ENCODE measurements at regions not wholly inside any gene's neighbourhood (a gene's known extent, or its start where the extent isn't known, plus 50 kb on each side); places are given as distances from the start of the nearest gene placed in this dataset.

DNA sequence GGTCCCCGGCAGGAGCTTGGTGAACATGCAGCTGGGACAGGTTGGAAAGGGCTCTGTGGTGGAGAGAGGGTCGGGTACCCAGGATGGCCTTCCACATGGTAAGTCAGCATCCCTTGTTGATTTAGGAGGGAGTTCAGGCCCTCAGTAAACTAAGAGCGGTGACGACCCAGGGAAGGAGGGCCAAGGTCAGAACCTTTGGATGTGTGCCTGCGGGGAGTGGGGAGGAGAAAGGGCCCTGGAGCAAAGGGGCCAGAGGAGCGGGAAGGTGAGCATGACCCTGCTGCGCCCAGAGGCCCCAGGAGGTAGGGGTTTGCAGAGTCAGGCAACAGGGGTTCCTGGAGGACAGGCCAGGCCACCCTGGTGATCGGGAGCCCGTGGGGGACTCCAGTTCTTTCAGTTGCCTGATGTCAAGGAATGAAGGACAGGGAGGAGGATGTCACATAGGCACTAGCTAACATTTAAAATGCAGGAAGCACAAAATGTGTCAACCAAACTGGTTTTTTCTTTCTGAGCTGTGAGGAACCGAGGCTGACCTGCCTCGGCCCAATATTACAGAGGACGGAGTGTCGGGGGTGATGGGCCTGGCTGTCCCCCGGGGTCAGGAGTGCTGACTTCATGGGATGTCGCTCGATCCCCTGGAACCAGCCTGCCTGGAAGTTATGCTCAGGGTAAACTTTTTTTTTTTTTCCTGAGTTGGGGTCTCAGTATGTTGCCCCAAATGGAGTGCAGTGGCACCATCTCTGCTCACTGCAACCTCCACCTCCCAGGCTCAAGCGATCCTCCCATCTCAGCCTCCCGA is 117.4 kb upstream of the SLC45A1 start (continued):
- TF ChIP-seq HMGXB4 (CRISPR knock-in tag; IDR thresholded peaks at IDR 0.05; ENCODE audit: borderline replicate concordance in 1 of 2, low read depth in 1 of 2) (0 out of 4 replicates have a peak, but pooled peaks of 1 of the 2 experiments have one; percentile 26), TBX2 (CRISPR knock-in tag; IDR thresholded peaks at IDR 0.05; ENCODE audit: borderline replicate concordance) (peak; percentile 87), PHF20 (CRISPR knock-in tag; IDR thresholded peaks at IDR 0.05) (no peak), ARNT2 (CRISPR knock-in tag; IDR thresholded peaks at IDR 0.05; ENCODE audit: low read depth) (no peak), ZNF543 (CRISPR knock-in tag; IDR thresholded peaks at IDR 0.05) (no peak), ZNF280B (CRISPR knock-in tag; IDR thresholded peaks at IDR 0.05; ENCODE audit: borderline replicate concordance) (no peak), GATAD2A (CRISPR knock-in tag; IDR thresholded peaks at IDR 0.05) (peak; percentile 96), KMT2B (CRISPR knock-in tag; IDR thresholded peaks at IDR 0.05) (no peak), SP5 (CRISPR knock-in tag; IDR thresholded peaks at IDR 0.05; ENCODE audit: borderline replicate concordance, low read depth) (peak; percentile 88), ZNF639 (CRISPR knock-in tag; conservative IDR thresholded peaks at IDR 0.05) (no peak), ISX (CRISPR knock-in tag; conservative IDR thresholded peaks at IDR 0.05) (no peak), ZNF501 (CRISPR knock-in tag; IDR thresholded peaks at IDR 0.05) (no peak), ZSCAN21 (CRISPR knock-in tag; IDR thresholded peaks at IDR 0.05; ENCODE audit: borderline replicate concordance) (peak; percentile 33; the same call in 1 of the 2 replicates), GPBP1L1 (CRISPR knock-in tag; IDR thresholded peaks at IDR 0.05) (no peak), AGO2 (optimal IDR thresholded peaks at IDR 0.05; ENCODE audit: low read depth, low read length) (no peak), NPAS2 (CRISPR knock-in tag; IDR thresholded peaks at IDR 0.05; ENCODE audit: borderline replicate concordance) (no peak), CENPX (CRISPR knock-in tag; IDR thresholded peaks at IDR 0.05) (no peak), NFKBIZ (CRISPR knock-in tag; IDR thresholded peaks at IDR 0.05) (no peak), ZFAT (CRISPR knock-in tag; conservative IDR thresholded peaks at IDR 0.05) (no peak), MBNL3 (CRISPR knock-in tag; conservative IDR thresholded peaks at IDR 0.05) (no peak), PHB2 (IDR thresholded peaks at IDR 0.05; ENCODE audit: partially characterized antibody) (no peak), ZFP36L2 (CRISPR knock-in tag; IDR thresholded peaks at IDR 0.05) (no peak), IKZF4 (CRISPR knock-in tag; IDR thresholded peaks at IDR 0.05; ENCODE audit: borderline replicate concordance, low read depth, not compliant biosample characterization) (no peak)
